T-cell (primary cell): ENCODE measurements at regions not wholly inside any gene's neighbourhood (a gene's known extent, or its start where the extent isn't known, plus 50 kb on each side); places are given as distances from the start of the nearest gene placed in this dataset.
"Not testable (repeated sequence)": the region's sequence is repeated elsewhere in the genome, so short reads cannot be mapped to it uniquely, and the experiment has no call there.

Experiments
- ATAC-seq, 4 experiments: fragments of 200-7000 bp in 3 of 4; fragments of 150-1000 bp in 1 of 4; cut with Tn5 transposase; replicated peaks in 1 of 4; 1 replicate in 3 of 4; 2 replicates in 1 of 4; pipeline ENCODE4 v1.10.0; 2021; ENCODE audit warnings: moderate library complexity in 3 of 4, mild to moderate bottlenecking in 2 of 4, moderate number of reproducible peaks in 1 of 4
- CTCF ChIA-PET, 2 donors: fragments of 300-600 bp; sonication (Branson Sonifier 250); formaldehyde crosslinking; loops; one replicate each; lab custom pipeline; 2022; ENCODE audit warnings: antibody characterized with exemption in 2 of 2; lab: Charles Lee
- POLR2A ChIA-PET, 2 donors: fragments of 300-600 bp; sonication (Branson Sonifier 250); formaldehyde crosslinking; loops; one replicate each; lab custom pipeline; 2022; ENCODE audit warnings: antibody characterized with exemption in 2 of 2; lab: Charles Lee
- DNase-seq, 35 experiments: peaks; one replicate each; pipeline versions ENCODE4 v3.0.0 to v3.0.0-alpha.2; 2013 to 2023
- H3K27ac ChIP-seq: one replicate; pipeline ENCODE4 v1.5.1; 2013; ENCODE audit warnings: low read length
- H3K27me3 ChIP-seq, 2 experiments: replicated peaks in 1 of 2; 1 replicate in 1 of 2; 2 replicates in 1 of 2; pipeline versions ENCODE4 v1.6.1 to v1.7.0; 2013; ENCODE audit warnings: low read length in 1 of 2, mixed read lengths in 1 of 2; ENCODE audit not compliant: control insufficient read depth in 2 of 2, insufficient read depth in 2 of 2; ENCODE audit errors: extremely low read depth in 1 of 2
- H3K36me3 ChIP-seq, 2 donors: 1 replicate in 1 of 2; 2 replicates in 1 of 2; pipeline versions ENCODE4 v1.6.1 to v1.7.0; 2013; ENCODE audit warnings: low read length in 1 of 2; ENCODE audit not compliant: control insufficient read depth in 2 of 2, insufficient read depth in 1 of 2; ENCODE audit errors: extremely low read depth in 1 of 2
- H3K4me1 ChIP-seq, 2 experiments: 1 replicate in 1 of 2; 2 replicates in 1 of 2; pipeline versions ENCODE4 v1.6.1 to v1.7.0; 2013; ENCODE audit warnings: low read length in 2 of 2, mixed read lengths in 1 of 2; ENCODE audit not compliant: insufficient read depth in 2 of 2, control insufficient read depth in 1 of 2; ENCODE audit errors: extremely low read depth in 1 of 2
- H3K4me3 ChIP-seq, 2 donors: 1 replicate in 1 of 2; 2 replicates in 1 of 2; pipeline versions ENCODE4 v1.5.1 to v1.7.0; 2013; ENCODE audit warnings: mild to moderate bottlenecking in 2 of 2, low read length in 1 of 2, moderate library complexity in 1 of 2; ENCODE audit not compliant: control insufficient read depth in 1 of 2; ENCODE audit errors: extremely low read depth in 1 of 2
- H3K9me3 ChIP-seq: 2 replicates; pipeline ENCODE4 v1.7.0; 2013
- H3K27ac Mint-ChIP-seq, 2 donors: one replicate each; pipeline ENCODE4 v1.8.0; 2020 to 2021; ENCODE audit warnings: mild to moderate bottlenecking in 2 of 2, mixed read lengths in 2 of 2
- H3K27me3 Mint-ChIP-seq, 2 donors: one replicate each; pipeline ENCODE4 v1.8.0; 2021 to 2022; ENCODE audit warnings: mixed read lengths in 2 of 2
- H3K36me3 Mint-ChIP-seq: one replicate; pipeline ENCODE4 v1.8.0; 2021; ENCODE audit warnings: mixed read lengths
- H3K4me1 Mint-ChIP-seq, 3 donors: one replicate each; pipeline ENCODE4 v1.8.0; 2020 to 2022; ENCODE audit warnings: mixed read lengths in 3 of 3, mild to moderate bottlenecking in 1 of 3
- H3K4me3 Mint-ChIP-seq, 3 donors: one replicate each; pipeline ENCODE4 v1.8.0; 2020 to 2022; ENCODE audit warnings: mild to moderate bottlenecking in 3 of 3, mixed read lengths in 3 of 3, moderate library complexity in 3 of 3
- H3K9me3 Mint-ChIP-seq, 3 donors: one replicate each; pipeline ENCODE4 v1.8.0; 2020 to 2022; ENCODE audit warnings: mixed read lengths in 3 of 3
- WGBS: methylation state at CpG from one replicate; pipeline ENCODE4 v1.1.5; 2013; ENCODE audit warnings: missing lambda C conversion rate; ENCODE audit not compliant: insufficient coverage; 5-methylcytosine and 5-hydroxymethylcytosine counted together

DNA sequence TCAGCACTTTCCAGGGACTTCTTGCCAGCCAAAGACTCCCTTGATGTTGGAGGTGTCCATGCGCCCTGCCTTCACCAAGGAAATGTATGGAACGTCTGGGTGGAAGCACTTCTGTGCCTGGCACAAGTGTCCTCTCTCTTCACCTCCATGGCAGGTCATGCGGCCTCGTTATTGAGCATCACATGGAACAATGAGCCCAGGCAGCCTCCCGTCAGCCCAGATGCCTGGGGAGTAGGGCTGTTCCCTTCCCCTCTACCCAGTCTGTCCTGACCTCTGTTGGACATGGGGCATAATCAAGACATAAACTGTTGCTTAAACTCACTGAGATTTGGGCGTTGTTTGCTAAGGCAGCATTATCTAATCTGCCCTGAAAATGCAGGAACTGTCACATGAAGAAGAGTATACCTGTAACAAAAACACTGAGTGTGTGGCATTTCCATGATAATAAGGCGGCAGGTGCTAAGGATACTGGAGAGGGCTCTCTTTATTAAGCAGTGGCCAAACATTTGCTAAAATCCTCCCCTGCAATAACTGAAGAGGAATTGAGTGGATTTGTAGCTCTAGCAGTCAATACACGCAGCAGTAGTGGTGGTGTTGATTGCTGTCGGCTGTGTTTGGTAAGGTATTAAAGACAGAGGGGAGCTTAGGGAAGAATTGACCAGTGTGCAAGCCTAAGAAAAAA, 338.2 kb upstream of the ATP10A start:
- H3K27ac ChIP-seq = no peak overlapping the region
- H3K36me3 Mint-ChIP-seq = no peaks in the 10 kb centered on the region
- no peaks in the 10 kb centered on the region for H3K4me1 ChIP-seq
- ChIA-PET CTCF (no interaction called here), POLR2A (interaction anchor here in 1 of 2 donors (0.6 kb wide), 1 partner anchor 41 kb away, joined by 4 read pairs; no protein-coding TSS in a partner anchor)
- H3K4me1 Mint-ChIP-seq = no peaks in the 10 kb centered on the region
- H3K27ac Mint-ChIP-seq = no peak overlapping the region
- H3K9me3 ChIP-seq = no peaks in the 10 kb centered on the region
- no peak overlapping the region for H3K4me3 ChIP-seq
- H3K27me3 Mint-ChIP-seq = peaks cover 2 to 5% of the 10 kb centered on the region in 2 donors
- no peak for ATAC-seq
- H3K9me3 Mint-ChIP-seq = peaks cover 0 to 8% (median 0%) of the 10 kb centered on the region in 3 donors
- no peak overlapping the region for H3K4me3 Mint-ChIP-seq
- no peak for DNase-seq
- no peaks in the 10 kb centered on the region for H3K27me3 ChIP-seq
- no peaks in the 10 kb centered on the region for H3K36me3 ChIP-seq
- 55% methylated on average over 5 of the region's 9 CpGs for WGBS

DNA sequence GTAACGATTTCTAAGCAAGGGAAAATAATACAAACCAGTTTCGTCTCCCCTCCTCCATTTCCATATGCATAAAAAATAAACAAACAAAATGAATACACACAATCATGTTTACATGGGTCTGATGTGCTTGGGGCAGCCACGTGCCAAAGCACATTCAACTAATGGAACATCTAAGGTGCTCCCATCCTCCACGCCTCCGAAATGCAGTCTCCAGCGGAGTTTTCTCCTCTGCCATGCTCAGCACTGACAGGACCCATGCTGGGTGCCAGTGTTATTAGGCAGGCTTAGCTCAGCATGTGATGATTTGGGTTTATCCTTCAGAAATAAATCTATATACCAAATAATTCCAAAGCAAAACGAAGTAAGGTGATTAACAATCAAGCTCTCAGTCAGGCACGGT, 337.3 kb upstream of the ATP10A start:
- no peaks in the 10 kb centered on the region for H3K9me3 ChIP-seq
- ChIA-PET POLR2A (no interaction called here), CTCF (interaction anchor here in 1 of 2 donors (0.7 kb wide), 1 partner anchor 1397 kb away, joined by 3 read pairs; no protein-coding TSS in a partner anchor)
- WGBS = 59% methylated on average over 4 of the region's 8 CpGs
- no peak for ATAC-seq
- Mint-ChIP-seq H3K27ac (no peak overlapping the region), H3K27me3 (peaks cover 2 to 5% of the 10 kb centered on the region in 2 donors), H3K4me3 (no peak overlapping the region), H3K9me3 (peaks cover 0 to 5% (median 0%) of the 10 kb centered on the region in 3 donors), H3K4me1 (no peaks in the 10 kb centered on the region), H3K36me3 (no peaks in the 10 kb centered on the region)
- H3K4me1 ChIP-seq = no peaks in the 10 kb centered on the region
- no peaks in the 10 kb centered on the region for H3K27me3 ChIP-seq
- no peak overlapping the region for H3K27ac ChIP-seq
- no peaks in the 10 kb centered on the region for H3K36me3 ChIP-seq
- no peak overlapping the region for H3K4me3 ChIP-seq
- no peak for DNase-seq

DNA sequence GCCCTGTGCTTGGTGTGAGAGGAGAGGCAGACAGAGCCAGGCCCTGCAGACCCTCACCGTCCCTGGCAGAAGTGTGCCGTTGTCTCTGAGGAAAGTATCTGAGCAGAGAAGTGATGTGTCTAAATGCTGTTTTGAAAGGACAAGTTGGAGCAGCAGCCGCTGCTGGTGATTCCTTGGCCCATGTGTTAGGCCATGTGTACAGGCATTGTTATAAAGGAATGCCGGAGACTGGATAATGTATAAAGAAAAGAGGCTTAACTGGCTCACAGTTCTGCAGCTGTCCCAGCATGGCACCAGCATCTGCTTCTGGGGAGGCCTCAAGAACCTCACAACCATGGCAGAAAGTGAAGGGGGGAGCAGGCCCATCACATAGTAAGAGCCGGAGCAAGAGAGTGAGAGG, 334.6 kb upstream of the ATP10A start:
- no peak overlapping the region for H3K4me3 Mint-ChIP-seq
- no peaks in the 10 kb centered on the region for H3K9me3 Mint-ChIP-seq
- no peak for ATAC-seq
- Histone ChIP-seq H3K4me3 (no peak overlapping the region), H3K9me3 (no peaks in the 10 kb centered on the region), H3K4me1 (no peaks in the 10 kb centered on the region), H3K36me3 (no peaks in the 10 kb centered on the region), H3K27me3 (no peaks in the 10 kb centered on the region), H3K27ac (no peak overlapping the region)
- POLR2A ChIA-PET = no interaction called here
- peaks cover 2 to 4% of the 10 kb centered on the region in 2 donors for H3K27me3 Mint-ChIP-seq
- H3K27ac Mint-ChIP-seq = no peak overlapping the region
- no peaks in the 10 kb centered on the region for H3K36me3 Mint-ChIP-seq
- CTCF ChIA-PET = no interaction called here
- 91% methylated on average over 4 of the region's 5 CpGs for WGBS
- DNase-seq = no peak
- H3K4me1 Mint-ChIP-seq = no peaks in the 10 kb centered on the region

DNA sequence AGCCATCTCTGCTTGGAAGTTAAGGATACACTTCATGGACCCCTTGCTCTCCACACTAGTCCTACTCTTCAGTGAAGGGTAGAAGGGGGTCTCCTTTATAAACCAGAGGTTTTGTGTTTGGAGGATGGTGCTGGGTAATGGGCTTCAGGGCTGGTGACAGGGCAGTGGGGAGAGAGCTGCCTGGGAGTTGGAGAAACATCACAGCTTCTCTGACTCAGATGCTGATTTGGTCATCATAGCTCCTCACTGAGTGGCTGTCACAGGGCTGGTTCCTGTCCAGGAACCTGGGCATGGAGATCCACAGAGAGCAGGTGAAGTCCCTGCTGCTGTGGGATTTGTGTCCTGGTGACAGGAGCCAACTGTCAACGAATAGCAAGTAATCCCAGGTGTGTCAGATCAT, 333.9 kb upstream of the ATP10A start:
- Histone ChIP-seq H3K4me1 (no peaks in the 10 kb centered on the region), H3K4me3 (no peak overlapping the region), H3K9me3 (no peaks in the 10 kb centered on the region), H3K36me3 (no peaks in the 10 kb centered on the region), H3K27me3 (no peaks in the 10 kb centered on the region), H3K27ac (no peak overlapping the region)
- CTCF ChIA-PET = no interaction called here
- no peak for ATAC-seq
- 18% methylated on average over 1 of the region's 1 CpG for WGBS
- no peak overlapping the region for H3K27ac Mint-ChIP-seq
- no peaks in the 10 kb centered on the region for H3K36me3 Mint-ChIP-seq
- peaks cover 2 to 3% of the 10 kb centered on the region in 2 donors for H3K27me3 Mint-ChIP-seq
- H3K9me3 Mint-ChIP-seq = no peaks in the 10 kb centered on the region
- H3K4me1 Mint-ChIP-seq = no peaks in the 10 kb centered on the region
- POLR2A ChIA-PET = no interaction called here
- no peak for DNase-seq
- H3K4me3 Mint-ChIP-seq = no peak overlapping the region

DNA sequence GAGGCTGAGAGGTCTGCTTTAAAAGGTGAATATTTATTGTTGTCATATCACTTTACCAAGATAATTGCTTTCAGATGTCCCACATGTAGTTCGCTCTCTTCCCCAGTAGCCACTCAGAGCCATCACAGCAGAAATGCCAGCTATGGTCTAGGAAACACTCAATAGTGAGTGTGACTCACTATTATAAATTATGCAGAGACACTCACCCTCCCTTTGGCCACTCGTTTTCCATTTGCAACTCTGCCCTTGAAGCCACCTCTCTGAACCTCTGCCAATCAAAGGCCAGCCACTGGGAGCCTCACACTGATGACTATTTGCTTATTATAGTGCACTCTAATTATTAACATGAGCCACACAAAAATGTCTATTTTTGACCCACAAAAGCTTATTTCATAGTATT, 328.1 kb upstream of the ATP10A start:
- Mint-ChIP-seq H3K27ac (no peak overlapping the region), H3K4me3 (no peak overlapping the region), H3K36me3 (no peaks in the 10 kb centered on the region), H3K4me1 (no peaks in the 10 kb centered on the region), H3K9me3 (peaks cover 0 to 9% (median 0%) of the 10 kb centered on the region in 3 donors), H3K27me3 (peaks cover 0 to 12% of the 10 kb centered on the region in 2 donors)
- POLR2A ChIA-PET = no interaction called here
- Histone ChIP-seq H3K4me1 (no peaks in the 10 kb centered on the region), H3K36me3 (no peaks in the 10 kb centered on the region), H3K27me3 (no peaks in the 10 kb centered on the region), H3K27ac (no peak overlapping the region), H3K4me3 (no peak overlapping the region), H3K9me3 (no peaks in the 10 kb centered on the region)
- CTCF ChIA-PET = no interaction called here
- DNase-seq (no peak), ATAC-seq (no peak)
- WGBS = 40% methylated on average over 2 of the region's 2 CpGs

DNA sequence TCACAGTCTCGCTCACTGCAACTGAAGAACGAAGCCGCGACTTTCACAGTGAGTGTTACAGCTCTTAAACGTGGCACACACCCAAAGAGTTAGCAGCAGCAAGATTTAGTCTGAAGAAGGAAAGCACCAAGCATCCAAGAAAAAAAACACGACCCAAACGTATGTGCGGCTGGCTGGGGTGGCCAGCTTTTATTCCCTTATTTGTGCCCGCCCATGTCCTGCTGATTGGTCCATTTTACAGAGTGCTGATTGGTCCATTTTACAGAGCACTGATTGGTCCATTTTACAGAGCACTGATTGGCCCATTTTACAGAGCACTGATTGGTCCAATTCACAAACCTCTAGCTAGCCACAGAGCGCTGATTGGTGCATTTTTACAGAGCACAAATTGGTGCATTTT, 323.0 kb upstream of the ATP10A start:
- H3K27me3 Mint-ChIP-seq, POLR2A ChIA-PET, H3K27ac Mint-ChIP-seq, H3K36me3 ChIP-seq, H3K4me1 Mint-ChIP-seq, H3K4me3 Mint-ChIP-seq, H3K27ac ChIP-seq, H3K4me1 ChIP-seq, DNase-seq, H3K36me3 Mint-ChIP-seq, H3K9me3 Mint-ChIP-seq, CTCF ChIA-PET, H3K27me3 ChIP-seq, H3K4me3 ChIP-seq, ATAC-seq, H3K9me3 ChIP-seq: not testable (repeated sequence)
- WGBS = 84% methylated on average over 9 of the region's 10 CpGs
